Right forelimb (tissue), 1 donor: ENCODE measurements at regions not wholly inside any gene's neighbourhood (a gene's known extent, or its start where the extent isn't known, plus 50 kb on each side); places are given as distances from the start of the nearest gene placed in this dataset.
"Not testable (repeated sequence)": the region's sequence is repeated elsewhere in the genome, so short reads cannot be mapped to it uniquely, and the experiment has no call there.

Source experiments
- DNase-seq: peaks from one replicate; pipeline ENCODE4 v3.0.0-alpha.2; 2018

GRCh38 chr6:169378620-169379381 is 125.2 kb upstream of the THBS2 start:
- DNase-seq: no peak

GRCh38 chr6:169376458-169376857 is 122.8 kb upstream of the THBS2 start:
- DNase-seq: no peak

GRCh38 chr6:169372589-169372988 is 118.9 kb upstream of the THBS2 start:
- no peak for DNase-seq

- DNase-seq: peak; percentile 53
These were observed 117.9 kb upstream of the THBS2 start for GRCh38 chr6:169371344-169372127.

- no peak for DNase-seq
These were observed 117.2 kb upstream of the THBS2 start for GRCh38 chr6:169370666-169371343.

- no peak for DNase-seq
These were observed 116.4 kb upstream of the THBS2 start for GRCh38 chr6:169370054-169370453.

- DNase-seq: no peak
These were observed 114.6 kb upstream of the THBS2 start for GRCh38 chr6:169368200-169368599.

- no peak for DNase-seq
These were observed 113.9 kb upstream of the THBS2 start for GRCh38 chr6:169367507-169367906.

- no peak for DNase-seq
These were observed 112.7 kb upstream of the THBS2 start for GRCh38 chr6:169366258-169366901.

GRCh38 chr6:169365567-169366257 is 112.1 kb upstream of the THBS2 start:
- DNase-seq: no peak

- no peak for DNase-seq
These were observed 109.9 kb upstream of the THBS2 start for GRCh38 chr6:169363590-169363989.

- no peak for DNase-seq
These were observed 109.0 kb upstream of the THBS2 start for GRCh38 chr6:169362501-169363121.

- DNase-seq: not testable (repeated sequence)
These were observed 101.4 kb upstream of the THBS2 start for GRCh38 chr6:169355001-169355400.

GRCh38 chr6:169345146-169345545 is 91.5 kb upstream of the THBS2 start:
- DNase-seq: peak; percentile 62

- peak; percentile 72 for DNase-seq
These were observed 91.1 kb upstream of the THBS2 start for GRCh38 chr6:169344750-169345065.

GRCh38 chr6:169343886-169344749 is 90.5 kb upstream of the THBS2 start:
- DNase-seq: no peak

GRCh38 chr6:169342710-169343109 is 89.1 kb upstream of the THBS2 start:
- no peak for DNase-seq

- no peak for DNase-seq
These were observed 88.1 kb upstream of the THBS2 start for GRCh38 chr6:169341706-169342105.

GRCh38 chr6:169341065-169341464 is 87.4 kb upstream of the THBS2 start:
- DNase-seq: no peak

- no peak for DNase-seq
These were observed 86.7 kb upstream of the THBS2 start for GRCh38 chr6:169340395-169340794.

- DNase-seq: no peak
These were observed 86.2 kb upstream of the THBS2 start for GRCh38 chr6:169339731-169340309.
